CD4-positive, alpha-beta T cell treated with Interleukin-1 beta for 1 hour (primary cell): ENCODE measurements at regions not wholly inside any gene's neighbourhood (a gene's known extent, or its start where the extent isn't known, plus 50 kb on each side); places are given as distances from the start of the nearest gene placed in this dataset.
A peak's percentile ranks its signal among the peaks of the same experiment; 100 is the strongest.

Experiments
- DNase-seq, 2 donors: peaks; one replicate each; pipeline ENCODE4 v3.0.0-alpha.2; 2020 to 2022

DNA sequence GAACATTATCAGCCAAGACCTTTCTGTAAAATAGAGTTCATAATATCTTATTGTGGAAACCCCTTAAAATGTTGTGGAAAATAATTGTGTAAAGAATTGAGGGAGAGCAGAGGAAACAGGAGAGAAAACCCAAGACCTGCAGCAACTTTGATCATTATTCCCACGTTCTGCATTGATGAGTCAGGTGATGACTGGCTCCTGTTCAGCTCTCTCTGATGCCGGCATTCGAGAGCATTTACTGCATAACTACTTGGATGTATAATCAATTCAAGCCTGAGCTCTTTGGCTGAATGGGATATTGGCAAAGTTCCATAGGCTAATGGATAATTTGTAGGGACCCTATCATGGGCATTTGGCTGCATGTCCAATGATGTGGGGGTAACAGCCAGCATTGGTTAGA, 176.3 kb upstream of the ARID2 start:
- no peak for DNase-seq

DNA sequence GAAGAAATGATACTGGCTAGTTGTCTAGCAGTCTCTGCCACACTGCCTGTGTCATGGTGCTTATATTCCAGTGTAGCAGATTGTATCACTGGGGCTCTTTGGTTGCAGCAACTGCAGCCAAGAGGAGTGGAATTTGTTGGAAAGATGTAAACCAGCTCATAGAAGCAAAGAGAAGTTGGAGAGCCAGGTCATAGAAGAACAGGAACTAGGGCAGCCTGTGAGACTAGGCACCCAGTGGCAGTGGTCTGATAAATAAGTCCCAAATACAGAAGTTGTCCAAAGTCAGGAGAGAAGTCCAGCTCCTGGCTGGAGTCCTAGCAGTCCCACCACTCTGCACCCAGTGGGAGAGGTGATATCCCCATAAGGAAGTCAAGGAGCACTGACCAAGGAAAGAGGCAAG, 172.5 kb upstream of the ARID2 start:
- DNase-seq, result peak in 1 of 2 donors; percentile 20

DNA sequence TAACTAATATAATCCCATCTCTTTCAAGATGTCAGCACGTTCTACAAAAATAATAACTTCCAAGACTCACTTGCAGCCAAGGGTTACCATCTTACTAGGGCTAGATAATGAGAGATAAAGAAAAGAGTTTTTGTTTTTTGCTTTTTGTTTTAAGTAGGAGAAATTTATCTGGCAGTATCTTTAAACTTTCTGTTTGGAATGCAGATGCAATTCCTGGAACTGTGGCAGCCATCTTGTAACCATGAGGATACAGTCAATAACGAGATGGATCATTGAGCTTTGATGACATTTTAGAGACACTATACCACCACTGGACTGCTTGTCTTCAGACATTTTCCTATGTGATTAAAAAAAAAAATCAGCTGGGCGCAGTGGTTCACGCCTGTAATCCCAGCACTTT, 171.2 kb upstream of the ARID2 start:
- DNase-seq, result no peak

DNA sequence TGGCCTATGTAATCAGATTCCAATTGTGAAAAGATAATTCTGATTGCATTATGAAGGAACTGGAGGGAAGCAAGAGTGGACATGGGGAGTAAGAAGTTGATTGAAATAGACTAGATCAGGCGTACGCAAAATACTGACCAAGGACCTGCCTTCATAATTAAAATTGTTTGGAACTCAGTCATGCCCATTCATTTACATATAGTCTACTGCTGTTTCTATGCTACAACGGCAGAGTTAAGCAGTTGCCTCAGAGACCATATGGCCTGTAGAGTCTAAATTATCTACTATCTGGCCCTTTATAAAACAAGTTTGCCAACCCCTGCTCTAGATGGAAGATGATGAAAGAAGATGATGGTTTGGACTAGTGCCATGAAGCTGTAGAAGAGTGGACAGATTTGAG, 170.0 kb upstream of the ARID2 start:
- DNase-seq, result no peak

DNA sequence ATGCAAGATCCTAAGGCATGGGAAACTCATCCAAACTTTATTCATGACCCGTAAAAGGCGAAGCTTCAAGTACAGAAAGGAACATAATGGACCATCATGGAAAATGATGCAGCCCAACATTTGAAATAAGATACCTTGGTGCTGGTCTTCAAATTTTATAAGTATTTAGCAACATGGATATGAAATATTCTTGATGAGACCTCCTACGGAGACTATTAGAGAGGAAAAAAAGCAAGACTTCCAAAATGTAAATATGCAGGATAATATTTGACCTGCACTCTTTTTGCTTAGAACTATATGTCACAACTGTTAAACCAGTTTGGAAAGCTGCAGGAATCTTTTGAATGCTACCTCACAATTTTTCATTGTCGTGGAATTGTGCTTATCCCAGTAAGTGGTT, 168.8 kb upstream of the ARID2 start:
- no peak for DNase-seq

DNA sequence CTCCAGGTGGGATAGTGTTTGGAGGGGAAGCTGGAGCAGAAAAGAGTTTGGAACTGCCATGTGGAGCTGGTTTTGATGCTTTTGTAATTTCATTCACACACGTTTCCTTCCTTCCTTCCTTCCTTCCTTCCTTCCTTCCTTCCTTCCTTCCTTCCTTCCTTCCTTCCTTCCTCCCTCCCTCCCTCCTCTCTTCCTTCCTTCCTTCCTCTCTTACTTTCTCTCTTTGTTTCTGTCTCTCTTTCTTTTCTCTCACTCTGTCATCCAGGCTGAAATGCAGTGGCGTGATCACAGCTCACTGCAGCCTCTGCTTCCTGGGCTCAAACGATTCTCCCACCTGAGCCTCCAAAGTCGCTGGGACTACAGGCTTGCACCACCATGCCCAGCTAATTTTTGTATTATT, 168.0 kb upstream of the ARID2 start:
- DNase-seq, result no peak

DNA sequence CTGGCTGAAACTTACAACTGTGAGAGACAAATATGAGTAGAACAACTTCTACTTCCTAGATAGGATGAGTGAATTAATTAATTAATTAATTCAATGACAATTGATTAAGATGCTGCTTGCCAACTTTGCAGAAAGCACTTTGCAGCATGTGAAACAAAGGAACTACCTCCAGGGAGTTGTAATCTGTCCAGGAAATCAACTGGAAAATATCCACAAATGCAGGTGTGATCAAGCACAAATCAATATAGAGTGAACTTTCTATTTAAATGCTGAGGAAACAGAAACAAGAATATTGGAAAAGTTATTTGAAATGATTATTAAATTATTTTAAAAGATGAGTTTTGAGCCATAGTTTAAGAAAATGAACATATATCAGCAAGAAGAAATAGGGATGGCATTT, 163.9 kb upstream of the ARID2 start:
- no peak for DNase-seq

DNA sequence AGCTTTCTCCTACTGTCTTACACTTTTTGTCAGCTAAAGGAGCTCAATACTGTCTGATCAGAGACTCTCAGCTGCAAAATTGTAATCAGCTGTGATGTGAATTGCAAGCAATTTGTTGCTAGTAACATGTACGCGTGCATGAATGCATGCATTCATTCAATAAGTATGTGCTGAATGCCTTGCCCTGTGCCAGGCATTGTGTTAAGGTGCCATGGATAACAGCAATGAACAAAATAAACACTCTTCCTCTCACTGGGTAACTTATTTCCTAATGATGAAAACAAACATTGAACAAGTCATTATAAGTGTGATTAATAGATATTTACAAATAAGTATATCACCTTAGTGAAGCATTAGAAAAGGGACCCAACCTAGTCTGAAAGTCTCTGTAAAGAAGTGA, 163.2 kb upstream of the ARID2 start:
- no peak for DNase-seq

DNA sequence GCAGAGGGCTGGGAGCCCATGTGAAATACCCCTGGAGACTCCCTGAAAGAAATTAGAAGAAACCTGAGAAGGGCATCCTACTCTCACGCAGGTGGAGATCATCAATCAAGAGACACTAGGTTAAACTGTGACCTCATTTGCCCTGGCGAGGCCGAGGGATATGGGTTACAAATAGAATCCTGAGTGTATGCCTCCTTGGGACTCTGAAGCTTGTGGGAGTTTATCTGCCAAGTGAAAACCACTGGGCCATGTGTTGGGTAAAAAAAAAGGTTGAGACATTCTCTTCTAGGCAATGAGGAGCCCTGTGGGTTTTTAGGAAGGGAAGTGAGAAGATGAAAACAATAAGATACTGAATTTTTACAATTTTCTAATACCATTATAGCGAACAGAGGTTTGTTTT, 160.7 kb upstream of the ARID2 start:
- DNase-seq, result no peak

DNA sequence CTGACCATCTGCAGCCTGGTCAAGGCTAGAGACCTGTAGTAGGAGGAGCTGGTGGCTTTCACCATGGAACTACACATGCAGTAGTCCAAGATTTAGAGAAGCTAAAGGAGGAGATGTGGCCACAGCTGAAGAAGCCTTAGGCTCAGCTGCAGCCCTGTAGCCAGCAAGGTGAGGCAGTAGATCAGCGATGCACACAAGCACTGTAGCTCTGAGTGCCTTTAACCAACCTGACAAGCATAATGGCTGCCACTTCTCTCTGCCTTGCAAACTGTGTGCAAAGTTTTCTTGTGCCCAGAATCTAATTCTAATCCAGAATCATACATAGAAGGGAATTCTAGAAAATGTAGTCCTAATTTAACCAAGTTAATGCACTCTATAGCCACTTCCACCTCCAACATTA, 159.0 kb upstream of the ARID2 start:
- DNase-seq, result no peak

DNA sequence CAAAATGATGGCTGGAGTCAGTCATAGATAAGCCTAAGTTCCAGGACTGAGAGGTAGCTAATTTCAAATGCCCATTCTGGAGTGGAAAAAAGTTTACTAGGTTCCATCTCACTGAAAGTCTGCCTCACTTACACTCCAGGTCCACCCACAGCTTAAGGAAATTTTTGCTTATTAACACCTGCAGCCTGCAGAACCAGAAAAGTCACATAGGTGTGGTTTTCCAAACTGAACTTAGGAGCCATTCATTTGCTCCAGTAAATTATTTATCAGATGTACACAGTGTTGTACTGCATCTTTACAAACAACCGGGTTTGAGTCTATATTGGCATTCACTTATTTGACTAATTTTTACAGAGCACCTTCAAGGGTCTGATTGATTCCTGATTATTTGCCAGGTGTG, 157.4 kb upstream of the ARID2 start:
- DNase-seq, result no peak

DNA sequence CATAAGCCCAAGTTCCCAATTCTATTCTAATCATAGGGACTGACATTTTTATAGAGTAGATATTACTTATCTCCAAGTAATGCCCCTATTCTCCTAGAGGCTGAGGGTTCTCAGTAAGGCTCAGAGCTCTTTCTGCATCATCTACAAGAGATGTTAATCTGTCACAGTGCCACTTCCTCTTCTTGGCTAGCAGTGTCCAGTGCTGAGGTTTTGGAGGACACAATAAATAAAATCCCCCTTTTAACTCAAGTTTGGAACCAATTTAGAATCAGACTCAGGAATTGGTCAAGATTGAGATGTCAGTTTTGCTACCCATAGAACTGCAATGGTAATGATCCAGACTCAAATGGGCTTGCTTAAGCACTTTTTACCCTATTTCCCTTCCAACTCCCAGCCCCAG, 154.1 kb upstream of the ARID2 start:
- no peak for DNase-seq

DNA sequence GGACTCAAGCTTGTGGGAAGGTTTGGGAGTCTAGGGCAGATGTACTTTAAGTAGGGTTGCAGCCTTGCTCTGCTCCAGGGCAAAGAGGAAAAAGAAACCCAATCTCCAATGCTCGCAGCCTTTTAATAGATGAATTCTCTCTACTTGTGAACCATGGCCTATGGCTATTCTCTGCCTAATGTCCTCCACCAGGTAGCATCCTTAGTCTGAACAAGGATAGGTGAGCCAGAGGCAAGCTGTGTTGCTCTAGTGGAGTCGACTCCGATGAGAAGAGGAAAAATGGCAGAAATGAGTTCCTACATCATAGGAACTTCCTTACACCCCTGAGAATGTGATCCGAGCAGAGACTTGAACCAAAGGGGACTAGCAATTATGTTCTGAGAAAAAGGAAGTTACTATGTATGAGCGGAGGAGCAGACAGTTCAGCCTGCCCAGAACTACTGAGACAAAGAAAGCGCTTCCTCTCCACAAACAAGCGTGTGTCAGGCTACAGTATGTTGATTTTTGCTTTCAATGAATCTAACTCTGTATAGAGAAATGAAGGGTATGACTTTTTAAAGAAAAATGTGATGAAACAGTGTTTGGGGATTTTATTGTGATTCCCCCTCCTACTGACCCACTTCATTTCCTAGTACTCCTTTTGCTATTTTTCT, 153.6 kb upstream of the ARID2 start:
- no peak for DNase-seq

DNA sequence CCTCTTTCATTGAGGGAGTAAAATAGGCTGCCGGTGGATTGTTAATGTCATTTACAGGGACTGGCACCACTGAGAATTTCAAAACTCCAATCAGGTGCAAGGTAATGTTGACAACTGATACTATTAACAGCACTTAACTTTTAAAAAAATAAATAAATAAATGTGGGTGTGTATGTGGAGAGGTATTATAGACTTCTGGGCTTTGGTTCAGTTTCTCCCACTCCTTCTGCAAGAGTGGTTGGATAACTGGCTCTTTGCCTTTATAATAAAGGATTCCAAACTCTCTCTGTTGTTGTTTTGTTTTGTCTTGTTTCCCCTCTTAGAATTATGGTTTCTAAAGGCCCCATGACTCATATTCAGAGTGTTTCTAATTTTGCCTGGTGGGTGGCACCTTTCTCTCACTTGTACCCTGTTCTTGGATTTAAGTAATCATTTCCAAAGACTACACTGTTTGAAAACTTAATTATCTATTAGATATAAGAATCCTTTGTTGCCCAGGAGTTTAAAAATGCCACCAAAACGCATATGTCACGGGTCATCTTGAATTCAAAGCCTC, 151.6 kb upstream of the ARID2 start:
- DNase-seq, result no peak

DNA sequence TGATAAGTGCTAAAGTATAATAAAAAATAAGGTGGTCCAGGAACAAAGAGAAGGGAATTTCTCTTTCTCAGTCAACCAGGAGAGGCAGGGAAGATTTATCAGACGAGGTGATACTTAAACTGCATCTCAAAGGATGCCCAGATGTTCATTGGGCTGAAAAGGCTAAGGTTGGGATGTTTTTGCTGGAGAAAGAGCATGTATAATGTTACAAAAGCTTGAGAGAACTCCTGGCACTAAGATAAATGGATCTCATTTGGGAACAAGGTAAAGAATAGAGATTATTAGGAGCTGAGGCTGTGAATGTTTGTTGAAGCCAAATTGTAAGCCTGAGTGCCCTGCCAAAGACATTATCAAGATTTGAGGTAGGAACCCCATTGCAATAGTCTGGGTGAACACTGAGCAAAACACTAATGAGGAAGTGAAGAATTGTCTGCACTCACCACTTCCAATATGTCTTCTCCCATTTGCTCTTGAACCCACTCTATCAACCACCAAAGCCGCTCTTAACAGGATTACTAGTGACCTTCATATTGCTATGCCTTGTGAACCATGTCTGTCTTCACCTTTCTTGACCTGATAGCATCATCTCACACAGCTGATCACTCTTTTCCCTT, 149.0 kb upstream of the ARID2 start:
- no peak for DNase-seq

DNA sequence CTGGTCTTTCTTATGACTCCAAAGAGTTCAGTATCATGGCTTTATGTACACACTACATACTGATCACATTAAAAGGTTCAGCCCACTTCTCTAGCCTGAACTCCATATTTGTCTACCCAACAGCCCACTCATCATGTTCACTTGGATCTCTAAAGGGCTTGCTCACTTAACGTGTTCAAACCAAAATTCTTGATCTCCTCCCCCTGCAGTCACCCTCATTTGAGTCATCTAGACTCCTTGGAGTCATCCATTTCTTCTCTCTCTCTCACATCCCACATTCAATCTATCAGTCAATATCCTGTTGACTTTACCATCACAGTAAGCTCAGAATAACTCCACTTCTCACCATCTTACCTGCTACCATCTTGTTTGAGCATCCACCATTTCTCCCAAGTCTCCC, 148.4 kb upstream of the ARID2 start:
- no peak for DNase-seq

DNA sequence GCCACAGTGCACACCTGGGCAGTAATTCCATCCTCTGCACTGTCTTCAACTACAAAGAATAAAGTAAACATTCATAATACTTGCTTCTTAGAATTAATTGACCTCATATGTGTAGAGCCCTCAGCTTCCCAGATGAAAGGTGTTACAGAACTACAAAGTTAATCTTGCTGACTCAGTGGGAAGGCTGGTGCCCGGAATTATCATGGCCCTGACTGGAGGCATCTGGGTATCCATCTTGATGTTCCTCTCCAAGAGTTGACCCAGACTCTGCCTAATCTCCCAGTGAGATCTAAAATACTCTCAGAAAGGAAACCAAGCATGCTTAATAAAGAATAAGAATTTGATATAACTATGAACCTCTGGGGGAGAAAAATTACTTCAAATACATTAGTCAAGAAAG, 147.0 kb upstream of the ARID2 start:
- no peak for DNase-seq

DNA sequence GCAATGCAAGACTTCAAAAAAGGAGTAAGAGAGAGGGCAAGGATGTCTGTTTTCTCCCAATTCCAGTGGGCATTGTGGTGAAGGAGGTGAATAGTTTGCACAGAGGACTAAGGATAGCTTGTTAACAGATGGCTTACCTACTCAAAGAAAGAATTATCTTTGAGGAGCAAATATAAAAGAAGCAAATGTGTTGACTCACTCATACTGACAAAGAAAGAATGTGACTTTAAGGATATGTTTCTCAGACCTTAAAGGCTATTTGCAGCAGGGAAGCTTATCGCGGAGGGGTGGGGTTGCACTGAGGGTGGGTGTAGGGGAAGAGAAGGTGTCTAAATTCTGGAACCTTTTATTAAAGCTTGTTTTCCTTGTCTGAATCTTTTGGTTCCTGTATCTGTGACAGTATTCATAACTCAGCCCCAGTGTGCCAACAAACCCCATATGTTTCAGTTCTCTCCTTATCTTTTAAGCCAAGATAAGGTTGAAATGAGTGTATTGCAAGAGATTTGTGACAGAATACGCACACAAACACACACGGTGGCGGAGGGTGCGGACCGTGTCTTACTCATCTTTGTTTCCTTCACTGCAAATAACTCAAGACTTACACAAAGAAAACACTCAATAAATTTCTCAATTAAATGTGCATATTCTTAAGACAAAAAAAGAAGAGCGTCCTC, 146.4 kb upstream of the ARID2 start:
- no peak for DNase-seq

DNA sequence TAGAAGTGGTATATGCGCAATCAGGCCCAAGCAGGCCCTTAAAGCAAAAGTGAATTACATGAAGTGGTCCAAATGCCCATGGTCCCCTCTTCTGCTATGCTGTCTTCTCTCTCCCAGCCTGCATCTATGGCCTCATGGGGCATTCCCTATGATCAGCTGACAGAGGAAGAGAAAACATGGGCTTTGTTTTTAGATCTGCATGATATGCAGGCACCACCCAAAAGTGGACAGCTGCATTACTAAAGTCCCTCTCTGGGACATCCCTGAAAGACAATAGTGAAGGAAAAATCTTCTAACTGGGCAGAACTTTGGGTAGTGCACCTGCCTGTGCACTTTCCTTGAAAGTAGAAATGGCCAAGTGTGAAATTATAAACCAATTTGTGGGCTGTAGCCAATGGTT, 145.2 kb upstream of the ARID2 start:
- DNase-seq, result no peak

DNA sequence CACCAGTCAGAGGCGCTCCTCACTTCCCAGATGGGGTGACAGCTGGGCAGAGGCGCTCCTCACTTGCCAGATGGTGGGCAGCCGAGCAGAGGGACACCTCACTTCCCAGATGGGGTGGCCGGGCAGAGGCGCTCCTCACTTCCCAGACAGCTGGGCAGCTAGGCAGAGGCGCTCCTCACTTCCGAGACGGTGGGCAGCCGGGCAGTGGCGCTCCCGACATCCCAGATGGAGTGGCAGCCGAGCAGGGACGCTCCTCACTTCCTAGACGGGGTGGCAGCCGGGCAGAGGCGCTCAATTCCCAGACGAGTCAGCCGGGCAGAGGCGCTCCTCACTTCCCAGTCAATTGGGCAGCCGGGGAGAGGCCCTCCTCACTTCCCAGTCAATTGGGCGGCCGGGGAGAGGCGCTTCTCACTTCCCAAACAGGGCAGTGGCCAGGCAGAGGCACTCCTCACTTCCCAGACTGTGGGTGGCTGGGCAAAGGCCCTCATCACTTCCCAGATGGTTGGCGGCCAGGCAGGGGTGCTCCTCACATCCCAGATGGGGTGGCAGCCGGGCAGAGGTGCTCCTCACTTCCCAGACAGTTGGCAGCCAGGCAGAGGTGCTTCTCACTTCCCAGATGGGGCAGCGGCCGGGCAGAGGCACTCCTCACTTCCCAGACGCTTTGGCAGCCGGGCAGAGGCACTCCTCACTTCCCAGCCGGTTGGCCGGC, 143.8 kb upstream of the ARID2 start:
- DNase-seq, result no peak

DNA sequence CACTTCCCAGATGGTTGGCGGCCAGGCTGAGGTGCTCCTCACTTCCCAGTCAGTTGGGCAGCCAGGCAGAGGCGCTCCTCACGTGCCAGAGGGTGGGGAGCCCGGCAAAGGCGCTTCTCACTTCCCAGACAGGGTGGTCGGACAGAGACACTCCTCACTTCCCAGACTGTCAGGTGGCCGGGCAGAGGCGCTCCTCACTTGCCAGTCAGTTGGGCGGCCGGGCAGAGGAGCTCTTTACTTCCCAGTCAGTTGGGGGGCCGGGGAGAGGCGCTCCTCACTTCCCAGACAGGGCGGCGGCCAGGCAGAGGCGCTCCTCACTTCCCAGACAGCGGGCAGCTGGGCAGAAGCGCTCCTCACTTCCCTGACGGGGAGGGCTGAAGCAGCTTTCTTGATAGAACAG, 143.0 kb upstream of the ARID2 start:
- DNase-seq, result no peak

DNA sequence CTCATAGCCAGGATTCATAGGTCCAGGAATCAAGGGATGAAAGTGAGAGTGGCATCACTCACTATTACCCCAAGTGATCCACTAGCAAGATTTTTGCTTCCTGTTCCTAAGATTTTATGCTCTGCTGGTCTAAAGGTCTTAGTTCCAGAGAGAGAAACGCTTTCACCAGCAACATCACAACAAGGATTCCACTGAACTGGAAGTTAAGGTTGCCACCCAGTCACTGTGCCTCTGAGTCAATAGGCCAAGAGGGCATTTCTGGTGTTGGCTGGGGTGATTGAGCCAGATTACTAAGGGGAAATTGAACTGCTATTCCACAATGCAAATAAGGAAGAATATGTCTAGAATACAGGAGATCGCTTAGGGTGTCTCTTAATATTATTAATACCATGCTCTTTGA, 142.5 kb upstream of the ARID2 start:
- DNase-seq, result no peak

DNA sequence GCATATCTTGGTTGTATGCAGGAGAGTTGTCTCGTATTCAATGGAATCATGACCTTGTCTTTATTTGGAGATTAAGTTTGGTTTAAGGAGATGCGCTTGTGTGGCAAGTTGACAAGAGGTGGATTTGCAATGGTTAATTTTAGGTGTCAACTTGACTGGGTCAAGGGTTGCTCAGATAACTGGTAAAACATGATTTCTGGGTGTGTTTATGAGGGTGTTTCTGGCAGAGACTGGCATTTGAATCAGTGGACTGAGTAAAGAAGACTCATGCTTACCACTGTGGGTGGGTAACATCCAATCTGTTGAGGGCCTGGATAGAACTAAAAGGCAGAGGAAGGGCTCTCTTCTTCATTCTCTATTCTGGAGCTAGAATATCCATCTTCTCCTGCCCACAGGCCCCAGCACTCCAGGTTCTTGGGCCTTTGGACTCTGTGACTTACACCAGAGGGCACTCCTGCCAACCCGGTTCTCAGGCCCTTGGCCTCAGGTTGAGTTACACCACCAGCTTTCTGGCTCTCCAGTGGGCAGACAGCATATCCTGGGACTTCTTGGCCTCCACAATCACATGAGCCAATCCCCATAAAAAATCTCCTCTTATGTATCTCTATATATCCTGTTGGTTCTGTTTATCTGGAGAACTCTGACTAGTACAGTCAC, 141.5 kb upstream of the ARID2 start:
- DNase-seq, result no peak
